Body of pancreas (tissue), 4 donors: ENCODE measurements at regions not wholly inside any gene's neighbourhood (a gene's known extent, or its start where the extent isn't known, plus 50 kb on each side); places are given as distances from the start of the nearest gene placed in this dataset.

Experiments
- ATAC-seq: fragments of 150-250 bp; one replicate; pipeline ENCODE4 v1.9.1; 2016
- DNase-seq, 4 donors: peaks; one replicate each; pipeline ENCODE4 v3.0.0-alpha.2; 2019
- H3K27ac ChIP-seq, 4 donors: fragments of 200-600 bp; sonication (generic); 1 replicate in 3 of 4; 2 replicates in 1 of 4; pipeline versions ENCODE4 v1.5.1 to v1.6.1; 2016 to 2019; ENCODE audit warnings: mild to moderate bottlenecking in 1 of 4, mixed read lengths in 1 of 4, moderate library complexity in 1 of 4
- H3K27me3 ChIP-seq, 2 donors: fragments of 200-600 bp; sonication (generic); one replicate each; pipeline ENCODE4 v1.6.0; 2016; ENCODE audit warnings: mild to moderate bottlenecking in 1 of 2
- H3K36me3 ChIP-seq, 2 donors: fragments of 200-600 bp; sonication (generic); replicated peaks in 1 of 2; 2 replicates each; pipeline ENCODE4 v1.5.1; 2016; ENCODE audit warnings: low read depth in 2 of 2; ENCODE audit not compliant: insufficient read depth in 1 of 2
- H3K4me1 ChIP-seq: fragments of 200-600 bp; sonication (generic); one replicate; pipeline ENCODE4 v1.6.0; 2016
- H3K4me3 ChIP-seq, 2 donors: fragments of 200-600 bp; sonication (generic); 1 replicate in 1 of 2; 2 replicates in 1 of 2; pipeline ENCODE4 v1.5.1; 2016 to 2019
- H3K9me3 ChIP-seq, 3 donors: fragments of 200-600 bp; sonication (generic); 1 replicate in 2 of 3; 2 replicates in 1 of 3; pipeline ENCODE4 v1.5.1; 2016
- POLR2A ChIP-seq, 3 donors: fragments of 450-650 bp; IDR thresholded peaks; one replicate each; pipeline ENCODE4 v1.6.1; 2016; ENCODE audit warnings: antibody characterized with exemption in 3 of 3, mild to moderate bottlenecking in 2 of 3
- WGBS, 2 donors: methylation state at CpG; one replicate each; pipeline ENCODE4 v1.1.5; 2017; 5-methylcytosine and 5-hydroxymethylcytosine counted together
- intact Hi-C: fragments of 100-400 bp; cut with DNase I; formaldehyde crosslinking; loops from one replicate; pipeline ENCODE4 v1.15.1; 2023
- TF ChIP-seq, protein P1 (sequence below), 7 experiments: fragments of 450-650 bp in 4 of 7; fragments of 200-600 bp in 3 of 7; sonication (generic) in 3 of 7; IDR thresholded peaks; one replicate each; pipeline ENCODE4 v1.5.1; 2016 to 2019; ENCODE audit warnings: antibody characterized with exemption in 7 of 7

DNA sequence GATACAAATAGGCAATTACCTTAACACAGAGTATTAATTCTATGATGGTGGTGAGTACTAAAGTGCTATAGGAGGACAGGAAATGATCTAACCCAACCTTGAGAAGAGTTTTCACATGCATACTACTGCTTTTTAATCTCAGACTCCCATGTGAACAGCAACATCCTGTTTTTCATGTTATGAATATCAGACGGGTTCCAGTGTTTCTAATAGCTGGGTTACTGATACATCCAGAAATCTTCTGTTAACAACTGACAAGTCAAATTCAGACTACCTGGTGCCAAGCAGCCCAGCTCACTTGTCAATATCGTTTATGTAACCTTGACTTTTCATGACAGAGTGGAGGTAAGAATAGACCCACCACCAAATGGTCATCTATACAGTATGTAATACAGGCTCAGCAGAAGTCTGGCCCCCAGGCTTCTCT lies 220.2 kb upstream of the COL8A1 start:
- no peak for ATAC-seq
- DNase-seq: no peak
- Histone ChIP-seq H3K27me3 (no peaks in the 10 kb centered on the region), H3K4me1 (no peaks in the 10 kb centered on the region), H3K27ac (no peak overlapping the region), H3K4me3 (no peak overlapping the region), H3K9me3 (no peaks in the 10 kb centered on the region), H3K36me3 (no peaks in the 10 kb centered on the region)
- intact Hi-C loops: no loop called here
- WGBS, 2 donors: 30 to 34% methylated on average over 2 of the region's 2 CpGs
- no peak for TF ChIP-seq POLR2A (IDR thresholded peaks at IDR 0.05)
- TF ChIP-seq, protein P1, sequence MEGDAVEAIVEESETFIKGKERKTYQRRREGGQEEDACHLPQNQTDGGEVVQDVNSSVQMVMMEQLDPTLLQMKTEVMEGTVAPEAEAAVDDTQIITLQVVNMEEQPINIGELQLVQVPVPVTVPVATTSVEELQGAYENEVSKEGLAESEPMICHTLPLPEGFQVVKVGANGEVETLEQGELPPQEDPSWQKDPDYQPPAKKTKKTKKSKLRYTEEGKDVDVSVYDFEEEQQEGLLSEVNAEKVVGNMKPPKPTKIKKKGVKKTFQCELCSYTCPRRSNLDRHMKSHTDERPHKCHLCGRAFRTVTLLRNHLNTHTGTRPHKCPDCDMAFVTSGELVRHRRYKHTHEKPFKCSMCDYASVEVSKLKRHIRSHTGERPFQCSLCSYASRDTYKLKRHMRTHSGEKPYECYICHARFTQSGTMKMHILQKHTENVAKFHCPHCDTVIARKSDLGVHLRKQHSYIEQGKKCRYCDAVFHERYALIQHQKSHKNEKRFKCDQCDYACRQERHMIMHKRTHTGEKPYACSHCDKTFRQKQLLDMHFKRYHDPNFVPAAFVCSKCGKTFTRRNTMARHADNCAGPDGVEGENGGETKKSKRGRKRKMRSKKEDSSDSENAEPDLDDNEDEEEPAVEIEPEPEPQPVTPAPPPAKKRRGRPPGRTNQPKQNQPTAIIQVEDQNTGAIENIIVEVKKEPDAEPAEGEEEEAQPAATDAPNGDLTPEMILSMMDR (IDR thresholded peaks at IDR 0.05): no peak

DNA sequence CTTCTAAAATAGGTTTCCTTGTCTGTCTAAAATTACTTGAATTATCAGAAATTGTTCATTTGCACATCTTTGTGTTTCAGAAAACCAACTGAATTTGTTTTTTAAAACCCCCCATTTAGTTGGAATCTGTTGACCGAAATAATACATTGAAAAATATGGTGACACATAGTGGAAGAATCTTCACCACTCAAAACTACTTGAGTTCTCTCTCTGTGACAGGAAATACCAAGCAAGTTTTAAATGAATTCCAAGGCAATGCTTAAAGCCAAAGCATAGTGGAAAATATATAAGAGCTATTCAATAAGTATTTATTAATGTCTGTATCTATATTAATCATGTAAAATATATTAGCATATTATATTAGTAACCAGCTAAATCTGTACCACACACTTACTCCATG lies 224.9 kb upstream of the COL8A1 start:
- Histone ChIP-seq H3K4me3 (no peak overlapping the region), H3K27me3 (no peaks in the 10 kb centered on the region), H3K9me3 (no peaks in the 10 kb centered on the region), H3K36me3 (no peaks in the 10 kb centered on the region), H3K4me1 (no peaks in the 10 kb centered on the region), H3K27ac (no peak overlapping the region)
- ATAC-seq (no peak), DNase-seq (no peak)
- TF ChIP-seq POLR2A (IDR thresholded peaks at IDR 0.05): no peak
- TF ChIP-seq, protein P1 (IDR thresholded peaks at IDR 0.05): no peak
- intact Hi-C loops: no loop called here
- 41 to 68% methylated on average over 1 of the region's 1 CpG for WGBS, 2 donors

DNA sequence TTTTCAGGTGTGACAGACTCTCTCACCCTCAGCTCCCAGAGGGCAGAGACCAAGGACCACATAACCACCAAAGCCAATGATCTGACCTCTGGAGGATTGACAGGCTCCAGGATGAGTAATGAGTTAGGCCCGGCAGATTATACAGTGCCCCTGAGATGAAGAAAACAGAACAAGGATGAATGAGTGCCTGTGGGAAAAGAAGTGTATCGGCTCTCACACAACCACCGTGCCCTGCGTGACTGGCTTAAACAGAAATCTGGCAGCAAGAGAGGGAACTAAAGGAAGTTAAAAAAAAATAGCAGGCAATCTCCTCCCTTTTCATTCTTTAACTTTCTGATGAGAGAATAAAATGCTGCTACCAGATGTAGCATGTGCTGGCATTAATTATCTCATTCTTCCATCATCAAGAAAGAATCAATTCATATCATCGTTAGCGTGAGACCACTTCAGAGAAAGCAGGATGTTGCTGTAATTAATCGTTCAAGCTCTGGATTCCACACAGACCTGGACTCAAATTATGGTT lies 227.5 kb upstream of the COL8A1 start:
- Histone ChIP-seq H3K4me1 (no peaks in the 10 kb centered on the region), H3K36me3 (no peaks in the 10 kb centered on the region), H3K9me3 (no peaks in the 10 kb centered on the region), H3K27ac (no peak overlapping the region), H3K27me3 (no peaks in the 10 kb centered on the region), H3K4me3 (no peak overlapping the region)
- DNase-seq (no peak), ATAC-seq (no peak)
- WGBS, 2 donors: 18 to 23% methylated on average over 7 of the region's 7 CpGs
- no peak for TF ChIP-seq POLR2A (IDR thresholded peaks at IDR 0.05)
- TF ChIP-seq, protein P1 (IDR thresholded peaks at IDR 0.05): no peak
- intact Hi-C loops: no loop called here

DNA sequence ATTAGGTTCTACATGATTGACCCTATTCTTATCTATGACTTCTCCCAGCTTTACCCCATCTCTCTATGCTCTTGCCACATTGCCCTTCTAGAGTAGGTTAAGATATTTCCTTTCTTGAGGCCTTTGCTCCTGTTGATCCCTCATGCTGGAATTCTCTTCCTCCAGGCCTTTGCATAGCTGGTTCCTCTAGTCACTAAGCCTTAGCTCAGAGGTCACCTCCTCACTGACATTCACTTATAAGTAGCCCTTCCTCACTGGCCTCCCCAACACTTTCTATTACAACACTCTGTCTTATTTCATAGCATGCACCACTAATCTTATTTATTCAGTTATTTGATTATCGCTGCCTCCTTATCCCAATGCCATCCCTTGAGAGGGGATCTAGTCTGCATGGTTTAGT lies 228.4 kb upstream of the COL8A1 start:
- no peak for DNase-seq
- H3K4me3 ChIP-seq: no peak overlapping the region
- TF ChIP-seq, protein P1 (IDR thresholded peaks at IDR 0.05): no peak
- no peak for TF ChIP-seq POLR2A (IDR thresholded peaks at IDR 0.05)
- intact Hi-C loops: no loop called here
- no peaks in the 10 kb centered on the region for H3K36me3 ChIP-seq
- 81 to 84% methylated on average over 1 of the region's 1 CpG for WGBS, 2 donors
- no peak for ATAC-seq
- no peak overlapping the region for H3K27ac ChIP-seq
- no peaks in the 10 kb centered on the region for H3K9me3 ChIP-seq
- H3K4me1 ChIP-seq: no peaks in the 10 kb centered on the region
- no peaks in the 10 kb centered on the region for H3K27me3 ChIP-seq

DNA sequence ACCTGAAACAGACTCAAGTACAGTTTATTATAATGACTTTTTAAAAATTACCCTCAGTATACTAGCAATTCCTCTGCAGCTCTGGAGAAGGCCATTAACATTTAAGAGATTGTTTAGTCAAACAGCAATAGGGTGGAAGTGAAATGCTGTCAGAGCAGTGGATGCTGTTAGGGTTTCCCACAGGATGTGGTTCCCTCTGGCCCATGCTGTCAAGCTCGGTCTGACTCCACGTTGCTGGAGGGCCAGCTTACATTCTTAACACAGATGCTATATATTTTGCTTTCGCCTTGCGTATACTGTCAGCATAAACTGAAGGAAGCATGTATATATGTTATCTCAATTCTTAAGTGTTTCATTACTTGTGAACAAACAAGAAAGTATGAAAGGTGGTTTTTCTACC lies 231.1 kb upstream of the COL8A1 start:
- H3K4me3 ChIP-seq: no peak overlapping the region
- DNase-seq: no peak
- no peak for ATAC-seq
- 55 to 68% methylated on average over 4 of the region's 4 CpGs for WGBS, 2 donors
- no peaks in the 10 kb centered on the region for H3K4me1 ChIP-seq
- no peaks in the 10 kb centered on the region for H3K9me3 ChIP-seq
- no peaks in the 10 kb centered on the region for H3K36me3 ChIP-seq
- TF ChIP-seq POLR2A (IDR thresholded peaks at IDR 0.05): no peak
- TF ChIP-seq, protein P1 (IDR thresholded peaks at IDR 0.05): no peak
- no peaks in the 10 kb centered on the region for H3K27me3 ChIP-seq
- H3K27ac ChIP-seq: no peak overlapping the region
- intact Hi-C loops: no loop called here
